Right cardiac atrium (tissue), 5 donors: ENCODE measurements at regions not wholly inside any gene's neighbourhood (a gene's known extent, or its start where the extent isn't known, plus 50 kb on each side); places are given as distances from the start of the nearest gene placed in this dataset.
"Not testable (repeated sequence)": the region's sequence is repeated elsewhere in the genome, so short reads cannot be mapped to it uniquely, and the experiment has no call there.

Experiments used
- ATAC-seq, 2 donors: fragments of 200-7000 bp; cut with Tn5 transposase; one replicate each; pipeline versions ENCODE4 v1.8.0 to v1.9.1; 2020; ENCODE audit warnings: moderate library complexity in 2 of 2, mild to moderate bottlenecking in 1 of 2
- DNase-seq, 3 donors: peaks; one replicate each; pipeline ENCODE4 v3.0.0-alpha.2; 2020
- H3K27ac ChIP-seq: one replicate; pipeline ENCODE4 v1.5.1; 2013; ENCODE audit warnings: mild to moderate bottlenecking, low read length, control low read depth, moderate library complexity
- H3K27me3 ChIP-seq: one replicate; pipeline ENCODE4 v1.6.1; 2013; ENCODE audit not compliant: control insufficient read depth, insufficient read depth
- H3K4me1 ChIP-seq: one replicate; pipeline ENCODE4 v1.6.1; 2013; ENCODE audit warnings: low read length; ENCODE audit not compliant: control insufficient read depth, insufficient read depth
- H3K4me3 ChIP-seq: one replicate; pipeline ENCODE4 v1.5.1; 2013; ENCODE audit warnings: low read length, control low read depth
- H3K9me3 ChIP-seq: one replicate; pipeline ENCODE4 v1.6.1; 2013; ENCODE audit warnings: low read length; ENCODE audit not compliant: control insufficient read depth
- WGBS: extraction: QIAGEN DNeasy Blood & Tissue Kit; methylation state at CpG from one replicate; pipeline ENCODE4 v1.1.7; 2013; 5-methylcytosine and 5-hydroxymethylcytosine counted together
- intact Hi-C, 4 donors: fragments of 100-400 bp; cut with DNase I; formaldehyde crosslinking; loops; one replicate each; pipeline versions ENCODE4 v1.11.0 to v1.14.0; 2022 to 2023
- donor health status: healthy with polysubstance abuse.
- donor health status: DM: no; HTN: yes; CAD: no.
- donor health status: DM: no; HTN: no; CAD: no.
- donor health status: DM: no; HTN: yes; CAD: no; lungs with severe emphysema.
- donor health status: DM: yes; HTN: yes; CAD: no.

- H3K27me3 ChIP-seq, H3K27ac ChIP-seq, DNase-seq, H3K9me3 ChIP-seq, H3K4me3 ChIP-seq, H3K4me1 ChIP-seq, intact Hi-C loops: not testable (repeated sequence)
- ATAC-seq = peak in 1 of 2 donors; percentile 36
- no CpG with 5 or more reads among the region's 20 CpGs for WGBS
Measured at GRCh38 chrY:56677444-56677843, 31055.5 kb downstream of the CDY1 start.

- H3K27ac ChIP-seq, intact Hi-C loops, H3K9me3 ChIP-seq, DNase-seq, H3K27me3 ChIP-seq, H3K4me1 ChIP-seq, H3K4me3 ChIP-seq: not testable (repeated sequence)
- ATAC-seq = peak in 1 of 2 donors; percentile 71
- 50% methylated on average over 1 of the region's 10 CpGs for WGBS
Measured at GRCh38 chrY:56678046-56678626, 31056.2 kb downstream of the CDY1 start.

- H3K4me3 ChIP-seq, H3K9me3 ChIP-seq, H3K27me3 ChIP-seq, ATAC-seq, DNase-seq, intact Hi-C loops, H3K4me1 ChIP-seq, H3K27ac ChIP-seq: not testable (repeated sequence)
- no CpG with 5 or more reads among the region's 6 CpGs for WGBS
Measured at GRCh38 chrY:56685381-56685780, 31063.5 kb downstream of the CDY1 start.
